NOMO-1 (cell line): ENCODE measurements at regions not wholly inside any gene's neighbourhood (a gene's known extent, or its start where the extent isn't known, plus 50 kb on each side); places are given as distances from the start of the nearest gene placed in this dataset.
"Not testable (repeated sequence)": the region's sequence is repeated elsewhere in the genome, so short reads cannot be mapped to it uniquely, and the experiment has no call there.

ENCODE experiments used
- DNase-seq, 2 experiments: peaks; one replicate each; lab custom pipeline; 2025; ENCODE audit not compliant: unreplicated experiment in 2 of 2; lab: John Stamatoyannopoulos, UW

GRCh38 chr2:83342860-83343329 is 1116.2 kb downstream of the SUCLG1 start:
- peak in 1 of 2 experiments; percentile 66 for DNase-seq

GRCh38 chr2:83340424-83340823 is 1118.7 kb downstream of the SUCLG1 start:
- peak in 1 of 2 experiments; percentile 39 for DNase-seq

- not testable (repeated sequence) for DNase-seq
Observed at GRCh38 chr2:83339942-83340341, 1119.1 kb downstream of the SUCLG1 start.

- no peak for DNase-seq
Observed at GRCh38 chr2:83331810-83332209, 1127.3 kb downstream of the SUCLG1 start.

- no peak for DNase-seq
Observed at GRCh38 chr2:83323038-83323437, 1136.0 kb downstream of the SUCLG1 start.

GRCh38 chr2:83320053-83320452 is 1139.0 kb downstream of the SUCLG1 start:
- no peak for DNase-seq

GRCh38 chr2:83305758-83306378 is 1153.2 kb downstream of the SUCLG1 start:
- DNase-seq = no peak

- DNase-seq = no peak
Observed at GRCh38 chr2:83291083-83291482, 1168.0 kb downstream of the SUCLG1 start.

GRCh38 chr2:83282841-83283240 is 1176.2 kb downstream of the SUCLG1 start:
- no peak for DNase-seq

GRCh38 chr2:83282043-83282795 is 1176.9 kb downstream of the SUCLG1 start:
- no peak for DNase-seq

GRCh38 chr2:83280391-83280790 is 1178.7 kb downstream of the SUCLG1 start:
- no peak for DNase-seq

- no peak for DNase-seq
Observed at GRCh38 chr2:83273322-83273721, 1185.8 kb downstream of the SUCLG1 start.

- no peak for DNase-seq
Observed at GRCh38 chr2:83261591-83262136, 1197.4 kb downstream of the SUCLG1 start.

GRCh38 chr2:83253848-83254247 is 1205.2 kb downstream of the SUCLG1 start:
- DNase-seq = no peak

GRCh38 chr2:83251321-83251872 is 1207.7 kb downstream of the SUCLG1 start:
- no peak for DNase-seq

GRCh38 chr2:83245806-83246537 is 1213.1 kb downstream of the SUCLG1 start:
- not testable (repeated sequence) for DNase-seq

- DNase-seq = no peak
Observed at GRCh38 chr2:83240611-83241010, 1218.5 kb downstream of the SUCLG1 start.

- no peak for DNase-seq
Observed at GRCh38 chr2:83238111-83238510, 1221.0 kb downstream of the SUCLG1 start.

- no peak for DNase-seq
Observed at GRCh38 chr2:83234246-83234645, 1224.8 kb downstream of the SUCLG1 start.

- DNase-seq = no peak
Observed at GRCh38 chr2:83233781-83234180, 1225.3 kb downstream of the SUCLG1 start.

GRCh38 chr2:83233326-83233725 is 1225.8 kb downstream of the SUCLG1 start:
- no peak for DNase-seq
